ENCODE measurements at regions not wholly inside any gene's neighbourhood (a gene's known extent, or its start where the extent isn't known, plus 50 kb on each side); places are given as distances from the start of the nearest gene placed in this dataset.

DNA sequence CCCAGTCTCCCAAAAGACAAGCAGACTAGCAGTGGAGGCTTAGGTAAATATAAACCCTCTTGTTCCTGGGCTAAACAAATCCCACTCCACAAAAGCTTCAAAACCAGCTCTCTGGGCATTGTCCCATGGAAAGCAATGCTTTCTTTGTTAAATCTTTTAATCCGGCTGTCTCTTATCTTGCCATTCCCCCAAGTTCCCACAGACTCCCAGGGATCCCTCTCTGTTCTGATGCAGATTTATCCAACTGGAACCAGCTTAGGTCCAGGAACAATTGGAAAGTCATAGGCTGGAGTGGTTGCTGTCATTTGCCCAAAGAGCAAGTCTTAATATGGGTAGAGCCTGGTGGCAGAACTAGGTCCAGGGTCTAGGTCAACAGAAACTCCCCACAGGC is 110.1 kb upstream of the ATP1A1 start:
- DNase-seq (ENCODE audit: low spot score): no peak
- TF ChIP-seq, protein P1, sequence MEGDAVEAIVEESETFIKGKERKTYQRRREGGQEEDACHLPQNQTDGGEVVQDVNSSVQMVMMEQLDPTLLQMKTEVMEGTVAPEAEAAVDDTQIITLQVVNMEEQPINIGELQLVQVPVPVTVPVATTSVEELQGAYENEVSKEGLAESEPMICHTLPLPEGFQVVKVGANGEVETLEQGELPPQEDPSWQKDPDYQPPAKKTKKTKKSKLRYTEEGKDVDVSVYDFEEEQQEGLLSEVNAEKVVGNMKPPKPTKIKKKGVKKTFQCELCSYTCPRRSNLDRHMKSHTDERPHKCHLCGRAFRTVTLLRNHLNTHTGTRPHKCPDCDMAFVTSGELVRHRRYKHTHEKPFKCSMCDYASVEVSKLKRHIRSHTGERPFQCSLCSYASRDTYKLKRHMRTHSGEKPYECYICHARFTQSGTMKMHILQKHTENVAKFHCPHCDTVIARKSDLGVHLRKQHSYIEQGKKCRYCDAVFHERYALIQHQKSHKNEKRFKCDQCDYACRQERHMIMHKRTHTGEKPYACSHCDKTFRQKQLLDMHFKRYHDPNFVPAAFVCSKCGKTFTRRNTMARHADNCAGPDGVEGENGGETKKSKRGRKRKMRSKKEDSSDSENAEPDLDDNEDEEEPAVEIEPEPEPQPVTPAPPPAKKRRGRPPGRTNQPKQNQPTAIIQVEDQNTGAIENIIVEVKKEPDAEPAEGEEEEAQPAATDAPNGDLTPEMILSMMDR (IDR thresholded peaks at IDR 0.05; ENCODE audit: extremely low read depth, missing control alignments): no peak

DNA sequence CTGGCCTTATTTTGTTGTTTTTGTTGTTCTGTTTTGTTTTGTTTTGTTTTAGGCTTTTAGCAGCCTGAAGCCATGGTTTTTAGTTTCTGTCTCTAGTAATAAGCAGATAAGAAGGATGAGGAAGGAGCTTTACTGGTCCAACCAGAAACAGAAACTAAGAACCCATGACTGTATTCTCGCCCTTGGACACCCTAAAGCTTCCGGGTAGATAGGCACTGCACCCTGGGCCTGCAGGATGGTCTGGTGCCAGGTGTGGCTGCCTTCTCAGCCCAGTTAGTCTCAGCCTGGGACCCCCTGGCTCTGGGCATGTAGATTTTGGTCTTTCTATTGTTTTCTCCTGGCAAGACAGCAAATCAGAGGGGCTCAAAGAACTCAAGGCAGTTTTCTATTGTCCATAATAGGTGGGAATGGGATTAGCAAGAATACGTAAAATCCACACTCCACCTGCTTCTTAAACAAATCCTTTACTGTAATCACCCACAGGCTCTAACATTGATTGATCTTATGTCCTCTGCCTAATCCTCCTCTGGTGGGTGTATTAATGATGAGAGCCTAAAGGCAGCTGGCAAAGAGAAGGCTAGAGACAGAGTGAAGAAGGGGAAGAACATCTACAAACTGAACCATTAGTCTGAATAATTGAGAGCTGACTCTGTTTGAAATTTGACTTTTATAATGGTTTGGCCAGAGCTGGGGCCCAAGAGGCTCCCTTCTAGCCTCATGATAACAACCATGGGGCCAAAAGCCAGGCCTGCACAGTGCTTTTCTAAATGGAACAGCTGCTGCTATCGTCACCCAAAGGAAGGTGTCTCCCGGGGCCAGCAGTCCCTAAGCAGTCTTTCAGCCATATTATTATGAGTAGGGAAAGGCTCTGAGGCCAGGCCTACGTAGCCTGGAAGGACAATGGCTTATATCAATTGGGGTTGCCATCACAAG is 106.8 kb upstream of the ATP1A1 start:
- TF ChIP-seq, protein P1 (IDR thresholded peaks at IDR 0.05; ENCODE audit: extremely low read depth, missing control alignments): no peak
- no peak for DNase-seq (ENCODE audit: low spot score)

DNA sequence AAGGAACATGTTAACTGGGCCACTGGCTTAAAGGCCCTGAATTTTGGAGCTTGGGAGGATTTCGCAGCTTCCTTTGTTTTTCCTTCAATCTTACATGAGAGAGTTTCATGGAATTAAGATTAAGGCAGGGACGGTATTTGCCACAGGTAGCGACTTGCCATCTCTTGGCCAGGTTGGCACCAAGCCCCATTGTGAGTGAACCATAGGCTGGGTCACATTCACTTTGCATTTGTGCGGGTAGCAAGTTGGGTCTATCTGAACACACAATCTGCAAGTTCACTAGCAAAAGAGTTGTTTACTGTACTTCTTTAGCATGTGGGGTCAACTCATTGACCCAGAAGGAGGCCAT is 106.2 kb upstream of the ATP1A1 start:
- TF ChIP-seq, protein P1 (IDR thresholded peaks at IDR 0.05; ENCODE audit: extremely low read depth, missing control alignments): no peak
- no peak for DNase-seq (ENCODE audit: low spot score)

DNA sequence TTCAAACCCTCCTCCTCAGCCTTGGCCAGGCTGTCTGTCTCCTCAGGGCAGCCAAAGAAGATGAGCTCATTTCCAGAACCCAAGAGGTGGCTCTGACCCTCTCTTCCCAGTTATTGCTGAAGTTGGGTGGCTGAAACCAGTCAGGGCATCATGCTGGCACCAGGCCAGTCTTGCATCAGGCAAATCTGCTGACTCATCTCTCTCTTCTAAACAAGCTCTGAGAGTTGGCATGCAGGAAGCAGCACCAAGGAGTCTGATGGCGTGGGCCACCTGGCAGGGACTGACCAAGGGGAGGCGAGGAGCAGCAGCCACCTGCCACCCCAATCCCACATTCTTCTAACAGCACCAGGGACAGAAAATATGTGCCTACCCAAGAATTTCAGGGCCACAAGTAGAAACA is 104.8 kb upstream of the ATP1A1 start:
- TF ChIP-seq, protein P1 (IDR thresholded peaks at IDR 0.05; ENCODE audit: extremely low read depth, missing control alignments): no peak
- no peak for DNase-seq (ENCODE audit: low spot score)

DNA sequence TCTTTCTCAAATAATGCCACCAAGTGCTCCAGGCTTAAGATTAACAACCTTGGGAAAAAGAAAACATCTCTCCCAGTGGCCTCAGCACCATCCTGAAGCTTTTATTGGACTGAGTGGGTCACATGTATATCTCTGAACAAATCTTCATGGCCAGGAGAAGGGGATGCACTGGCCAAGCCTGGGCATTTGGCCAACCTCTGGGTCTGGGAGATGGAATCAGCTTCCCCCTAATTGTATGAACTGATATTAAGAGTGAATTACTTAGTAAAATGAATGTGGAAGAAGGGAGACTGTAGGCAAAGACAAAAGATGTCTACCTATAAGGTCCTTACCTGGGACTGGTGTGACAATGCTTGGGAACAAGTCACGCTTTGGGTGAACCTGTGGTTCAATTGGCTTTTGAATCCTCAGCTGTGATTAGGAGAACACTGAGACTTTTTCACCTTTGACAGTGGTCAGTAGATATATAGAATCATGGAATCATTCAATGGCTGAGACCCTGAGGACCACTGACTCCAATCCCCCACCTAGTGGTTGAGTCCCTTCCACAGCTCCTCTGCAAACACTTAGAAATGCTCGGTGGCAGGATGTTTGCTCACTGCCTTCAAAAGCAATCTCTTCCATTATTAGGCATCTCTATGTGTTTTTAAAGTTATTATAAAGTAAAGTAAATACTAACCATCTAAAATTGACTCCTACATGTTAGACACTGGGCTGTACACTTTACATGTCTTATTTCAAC is 102.6 kb upstream of the ATP1A1 start:
- no peak for DNase-seq (ENCODE audit: low spot score)
- TF ChIP-seq, protein P1 (IDR thresholded peaks at IDR 0.05; ENCODE audit: extremely low read depth, missing control alignments): no peak

DNA sequence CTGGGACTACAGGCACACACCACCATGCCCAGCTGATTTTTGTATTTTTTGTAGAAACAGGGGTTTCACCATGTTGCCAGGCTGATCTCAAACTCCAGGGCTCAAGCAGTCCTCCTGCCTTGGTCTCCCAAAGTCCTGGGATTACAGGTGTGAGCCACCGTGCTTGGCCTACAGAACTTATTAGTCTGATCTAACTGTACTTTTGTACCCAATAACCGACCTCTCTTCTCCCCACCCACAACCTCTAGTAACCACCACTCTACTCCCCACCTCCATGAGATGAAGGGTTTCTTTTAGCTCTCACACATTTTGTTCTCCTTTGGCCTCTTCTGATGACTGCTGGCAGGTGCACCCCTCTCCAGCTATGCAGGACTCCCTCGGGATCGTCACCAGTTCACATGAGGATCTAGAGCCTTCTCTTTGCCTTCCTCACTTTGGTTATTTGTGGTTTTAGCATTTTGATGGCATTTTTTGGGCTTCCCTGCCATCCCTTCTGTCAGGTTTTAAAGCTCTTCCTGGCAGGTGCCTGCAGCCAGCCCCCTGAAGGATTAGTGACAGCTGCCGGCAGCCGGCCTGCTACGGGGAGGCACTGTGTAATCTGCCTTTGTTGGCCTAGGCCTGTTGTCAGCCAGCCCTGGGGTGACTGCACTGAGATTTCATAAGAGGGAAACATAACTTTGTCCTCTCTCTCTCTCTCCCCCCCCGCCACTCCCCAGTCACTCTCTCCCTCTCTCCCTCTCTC is 99.8 kb upstream of the ATP1A1 start:
- no peak for DNase-seq (ENCODE audit: low spot score)
- TF ChIP-seq, protein P1 (IDR thresholded peaks at IDR 0.05; ENCODE audit: extremely low read depth, missing control alignments): no peak
